Aorta (tissue), 5 donors: ENCODE measurements at regions not wholly inside any gene's neighbourhood (a gene's known extent, or its start where the extent isn't known, plus 50 kb on each side); places are given as distances from the start of the nearest gene placed in this dataset.

Experiments
- ATAC-seq: fragments of 200-7000 bp; cut with Tn5 transposase; one replicate; pipeline ENCODE4 v1.9.1; 2022; ENCODE audit warnings: moderate library complexity; ENCODE audit not compliant: low FRiP score
- DNase-seq, 2 donors: peaks; one replicate each; pipeline ENCODE4 v3.0.0-alpha.2; 2020
- H3K27ac ChIP-seq, 2 donors: one replicate each; pipeline ENCODE4 v1.5.1; 2013; ENCODE audit warnings: low read length in 2 of 2, mild to moderate bottlenecking in 2 of 2, moderate library complexity in 2 of 2, control low read depth in 1 of 2, inconsistent platforms in 1 of 2, low read depth in 1 of 2
- H3K27me3 ChIP-seq, 2 donors: one replicate each; pipeline ENCODE4 v1.6.1; 2013; ENCODE audit warnings: control low read depth in 1 of 2, low read length in 1 of 2, mild to moderate bottlenecking in 1 of 2, moderate library complexity in 1 of 2; ENCODE audit not compliant: insufficient read depth in 2 of 2, control insufficient read depth in 1 of 2
- H3K36me3 ChIP-seq, 2 donors: one replicate each; pipeline ENCODE4 v1.6.1; 2013; ENCODE audit warnings: control low read depth in 1 of 2, low read length in 1 of 2, mild to moderate bottlenecking in 1 of 2; ENCODE audit not compliant: insufficient read depth in 2 of 2, control insufficient read depth in 1 of 2
- H3K4me1 ChIP-seq, 2 donors: one replicate each; pipeline ENCODE4 v1.6.1; 2013; ENCODE audit warnings: low read length in 2 of 2, control low read depth in 1 of 2, mild to moderate bottlenecking in 1 of 2, moderate library complexity in 1 of 2; ENCODE audit not compliant: insufficient read depth in 2 of 2, control insufficient read depth in 1 of 2
- H3K4me3 ChIP-seq, 2 donors: one replicate each; pipeline ENCODE4 v1.5.1; 2013; ENCODE audit warnings: low read length in 2 of 2, control low read depth in 1 of 2, mild to moderate bottlenecking in 1 of 2
- H3K9me3 ChIP-seq: one replicate; pipeline ENCODE4 v1.6.1; 2013; ENCODE audit warnings: mild to moderate bottlenecking, low read length; ENCODE audit not compliant: control insufficient read depth
- WGBS, 2 donors: extraction: QIAGEN DNeasy Blood & Tissue Kit; methylation state at CpG; one replicate each; pipeline ENCODE4 v1.1.7; 2013; 5-methylcytosine and 5-hydroxymethylcytosine counted together
- intact Hi-C, 2 donors: fragments of 100-400 bp; cut with DNase I; formaldehyde crosslinking; loops; one replicate each; pipeline versions ENCODE4 v1.14.2 to v1.15.0; 2022
- donor health status: healthy with polysubstance abuse.
- donor health status: Bipolar disorder and iron deficiency.
- donor health status: DM: no; HTN: no; CAD: no.
- donor health status: DM: no; HTN: no; CAD: no.
- donor health status: DM: yes; HTN: yes; CAD: no.

DNA sequence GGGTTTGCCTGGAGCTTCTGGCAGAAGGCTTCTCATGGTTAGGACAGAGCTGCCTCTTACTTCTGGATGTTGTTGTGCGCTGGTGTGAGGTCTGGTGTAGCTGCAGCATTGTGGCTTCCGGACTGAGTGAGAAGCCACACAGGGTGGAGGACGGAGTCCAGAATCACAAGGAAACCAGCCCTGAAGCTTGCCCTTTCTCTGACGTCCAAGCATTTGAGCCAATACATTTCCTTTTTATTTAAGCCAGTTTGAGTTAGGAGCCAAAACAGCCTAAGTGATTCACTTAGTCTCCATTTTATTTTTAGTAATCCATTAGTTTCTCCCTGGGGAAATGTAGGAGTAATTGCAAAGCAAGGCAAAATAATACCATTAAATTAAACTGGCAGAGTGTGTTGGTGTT lies 402.4 kb upstream of the RGS6 start:
- Histone ChIP-seq H3K36me3 (no peaks in the 10 kb centered on the region), H3K27ac (peak overlapping the region in 1 of 2 donors; percentile 73), H3K9me3 (no peaks in the 10 kb centered on the region), H3K4me3 (no peak overlapping the region), H3K27me3 (no peaks in the 10 kb centered on the region), H3K4me1 (peaks cover 0 to 4% of the 10 kb centered on the region in 2 donors)
- DNase-seq (peak in 1 of 2 donors; percentile 78), ATAC-seq (peak; percentile 90)
- intact Hi-C loops, result loop anchor here (5.0 to 10.0 kb wide), 4 partner anchors 122 to 208 kb away; partner anchors contain the start of gene SIPA1L1 (in 2 of the 2)
- 6 to 7% methylated on average over 4 of the region's 4 CpGs for WGBS, 2 donors

GRCh38 chr14:71532344-71532743 lies 399.9 kb upstream of the RGS6 start:
- Histone ChIP-seq H3K36me3 (no peaks in the 10 kb centered on the region), H3K27me3 (no peaks in the 10 kb centered on the region), H3K4me3 (no peak overlapping the region), H3K9me3 (no peaks in the 10 kb centered on the region), H3K4me1 (peaks cover 0 to 4% of the 10 kb centered on the region in 2 donors), H3K27ac (peak overlapping the region in 1 of 2 donors; percentile 68)
- WGBS, 2 donors, result 24 to 34% methylated on average over 4 of the region's 4 CpGs
- DNase-seq (peak in 1 of 2 donors; percentile 54), ATAC-seq (peak; percentile 81)
- intact Hi-C loops, result loop anchor here in 1 of 2 donors (5.0 to 10.0 kb wide), 3 partner anchors 120 to 208 kb away; partner anchors contain the start of gene SIPA1L1

DNA sequence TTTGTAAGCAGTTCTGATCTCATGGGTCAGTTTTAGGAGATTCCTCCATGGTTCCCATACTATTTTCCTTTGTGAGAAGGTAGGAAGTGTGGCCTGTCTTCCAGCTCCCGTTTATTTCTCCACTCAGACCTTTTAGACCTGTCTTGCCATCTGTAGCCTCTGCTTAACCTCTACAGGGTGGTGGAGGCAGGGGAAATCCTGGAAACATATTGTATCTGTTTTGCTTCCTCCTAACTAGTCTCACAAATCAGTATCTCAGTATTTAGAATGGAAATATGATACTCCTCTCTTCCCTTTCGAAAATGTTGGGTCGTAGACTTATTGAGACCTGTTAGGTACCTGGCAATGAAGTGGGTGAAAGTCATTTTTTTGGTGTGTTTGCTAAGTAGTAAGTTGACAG lies 399.4 kb upstream of the RGS6 start:
- Histone ChIP-seq H3K27me3 (no peaks in the 10 kb centered on the region), H3K4me1 (peaks cover 0 to 4% of the 10 kb centered on the region in 2 donors), H3K27ac (peak overlapping the region; percentile 57), H3K4me3 (no peak overlapping the region), H3K9me3 (no peaks in the 10 kb centered on the region), H3K36me3 (no peaks in the 10 kb centered on the region)
- no peak for DNase-seq
- ATAC-seq, result no peak
- intact Hi-C loops, result loop anchor here in 1 of 2 donors (5.0 to 10.0 kb wide), 3 partner anchors 120 to 208 kb away; partner anchors contain the start of gene SIPA1L1
- 53 to 60% methylated on average over 3 of the region's 3 CpGs for WGBS, 2 donors

DNA sequence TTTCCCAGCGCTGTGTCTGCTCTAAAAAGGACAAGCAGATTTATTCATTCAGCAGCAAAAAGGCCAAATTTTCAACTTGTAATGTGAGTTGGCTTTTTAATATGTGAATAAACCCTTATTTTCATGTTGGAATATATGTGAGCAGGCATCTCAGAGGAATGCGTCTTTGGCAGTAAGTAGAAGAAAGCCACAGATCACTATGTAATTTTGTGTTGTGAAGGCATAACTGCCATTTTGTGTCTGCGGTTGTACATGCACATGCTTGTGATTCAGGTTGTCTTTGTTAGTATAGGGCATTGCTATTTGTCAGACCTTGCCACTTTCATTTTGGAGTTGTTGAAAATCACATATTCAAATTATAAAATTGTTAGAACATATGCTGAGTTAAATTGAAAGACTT lies 398.8 kb upstream of the RGS6 start:
- Histone ChIP-seq H3K27ac (peak overlapping the region in 1 of 2 donors; percentile 57), H3K4me3 (no peak overlapping the region), H3K27me3 (no peaks in the 10 kb centered on the region), H3K36me3 (no peaks in the 10 kb centered on the region), H3K4me1 (peaks cover 0 to 4% of the 10 kb centered on the region in 2 donors), H3K9me3 (no peaks in the 10 kb centered on the region)
- ATAC-seq, result no peak
- intact Hi-C loops, result loop anchor here in 1 of 2 donors (5.0 to 10.0 kb wide), 3 partner anchors 119 to 209 kb away; partner anchors contain the start of gene SIPA1L1
- WGBS, 2 donors, result 31 to 35% methylated on average over 3 of the region's 3 CpGs
- DNase-seq, result no peak

GRCh38 chr14:71533800-71534199 lies 398.4 kb upstream of the RGS6 start:
- Histone ChIP-seq H3K27me3 (no peaks in the 10 kb centered on the region), H3K27ac (no peak overlapping the region), H3K4me3 (no peak overlapping the region), H3K9me3 (no peaks in the 10 kb centered on the region), H3K36me3 (no peaks in the 10 kb centered on the region), H3K4me1 (peaks cover 0 to 4% of the 10 kb centered on the region in 2 donors)
- 93 to 97% methylated on average over 1 of the region's 1 CpG for WGBS, 2 donors
- DNase-seq (no peak), ATAC-seq (no peak)
- intact Hi-C loops, result loop anchor here in 1 of 2 donors (5.0 to 10.0 kb wide), 3 partner anchors 119 to 209 kb away; partner anchors contain the start of gene SIPA1L1

- no peaks in the 10 kb centered on the region for H3K9me3 ChIP-seq
- no peak overlapping the region for H3K4me3 ChIP-seq
- WGBS, 2 donors, result 97 to 98% methylated on average over 1 of the region's 1 CpG
- ATAC-seq, result no peak
- intact Hi-C loops, result loop anchor here in 1 of 2 donors (5.0 to 10.0 kb wide), 3 partner anchors 118 to 210 kb away; partner anchors contain the start of gene SIPA1L1
- no peaks in the 10 kb centered on the region for H3K27me3 ChIP-seq
- no peak overlapping the region for H3K27ac ChIP-seq
- DNase-seq, result no peak
- H3K36me3 ChIP-seq, result no peaks in the 10 kb centered on the region
- peaks cover 2 to 6% of the 10 kb centered on the region in 2 donors for H3K4me1 ChIP-seq
Observed at GRCh38 chr14:71534506-71534905, 397.7 kb upstream of the RGS6 start.

- DNase-seq (no peak), ATAC-seq (no peak)
- WGBS, 2 donors, result 96% methylated on average over 2 of the region's 2 CpGs
- intact Hi-C loops, result loop anchor here in 1 of 2 donors (10.0 kb wide), 1 partner anchor 211 kb away; the partner anchor contains the start of gene SIPA1L1
- H3K36me3 ChIP-seq, result no peaks in the 10 kb centered on the region
- no peak overlapping the region for H3K4me3 ChIP-seq
- H3K27me3 ChIP-seq, result no peaks in the 10 kb centered on the region
- no peaks in the 10 kb centered on the region for H3K9me3 ChIP-seq
- peaks cover 2 to 6% of the 10 kb centered on the region in 2 donors for H3K4me1 ChIP-seq
- no peak overlapping the region for H3K27ac ChIP-seq
Observed at GRCh38 chr14:71536015-71536740, 396.1 kb upstream of the RGS6 start.

DNA sequence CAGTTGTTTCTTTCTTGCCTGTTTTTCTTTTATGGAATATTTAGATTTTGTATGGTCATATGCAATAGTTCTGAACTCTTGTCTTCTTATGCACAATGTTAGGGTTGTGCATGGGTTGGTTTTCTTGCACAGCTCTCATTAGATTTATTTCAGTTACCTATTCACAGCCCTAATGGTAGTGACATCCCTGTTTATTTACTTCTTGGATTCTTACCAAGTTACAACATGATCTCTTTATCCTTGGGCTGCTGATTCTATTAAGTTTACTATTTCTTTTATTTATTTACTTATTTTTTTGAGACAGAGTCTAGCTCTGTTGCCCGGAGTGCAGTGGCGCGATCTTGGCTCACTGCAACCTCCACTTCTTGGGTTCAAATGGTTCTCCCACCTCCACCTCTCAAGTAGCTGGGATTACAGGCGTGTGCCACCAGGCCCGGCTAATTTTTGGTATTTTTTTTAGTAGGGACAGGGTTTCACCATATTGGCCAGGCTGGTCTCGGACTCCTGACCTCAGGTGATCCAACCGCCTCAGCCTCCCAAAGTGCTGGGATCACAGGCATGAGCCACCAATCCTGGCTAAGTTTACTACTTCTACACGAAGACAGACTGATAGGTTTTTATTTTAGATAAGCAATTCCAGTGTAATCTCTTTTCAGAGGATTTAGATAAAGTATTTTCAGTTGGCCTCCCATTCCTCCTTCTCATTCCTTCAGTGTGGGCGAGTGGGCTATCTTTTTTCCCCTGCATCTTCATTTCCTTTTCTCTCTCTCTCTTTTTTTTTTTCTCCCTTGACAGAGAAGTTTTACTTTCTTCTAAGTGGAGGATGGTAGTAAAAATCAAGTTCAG lies 395.1 kb upstream of the RGS6 start:
- 89 to 90% methylated on average over 9 of the region's 9 CpGs for WGBS, 2 donors
- Histone ChIP-seq H3K27me3 (no peaks in the 10 kb centered on the region), H3K9me3 (no peaks in the 10 kb centered on the region), H3K36me3 (no peaks in the 10 kb centered on the region), H3K4me1 (peaks cover 2 to 9% of the 10 kb centered on the region in 2 donors), H3K27ac (no peak overlapping the region), H3K4me3 (no peak overlapping the region)
- intact Hi-C loops, result loop anchor here in 1 of 2 donors (10.0 kb wide), 1 partner anchor 212 kb away; the partner anchor contains the start of gene SIPA1L1
- DNase-seq, result no peak
- no peak for ATAC-seq
